MM.1S (cell line): ENCODE measurements at regions not wholly inside any gene's neighbourhood (a gene's known extent, or its start where the extent isn't known, plus 50 kb on each side); places are given as distances from the start of the nearest gene placed in this dataset.

Experiments used
- DNase-seq: peaks from one replicate; pipeline ENCODE4 v3.0.0-alpha.2; 2015
- H2AFZ ChIP-seq: fragments of 300-600 bp; sonication (generic); 2 replicates; pipeline ENCODE4 v1.6.0; 2016; ENCODE audit warnings: antibody characterized with exemption, low read length
- H3F3A ChIP-seq: fragments of 300-600 bp; sonication (generic); 2 replicates; pipeline ENCODE4 v1.6.1; 2016; ENCODE audit warnings: mild to moderate bottlenecking, antibody characterized with exemption, low read length, moderate library complexity, mixed read lengths; ENCODE audit not compliant: insufficient read depth
- H3K27ac ChIP-seq: fragments of 300-600 bp; sonication (generic); 2 replicates; pipeline ENCODE4 v1.5.1; 2016; ENCODE audit warnings: mild to moderate bottlenecking, low read length
- H3K27me3 ChIP-seq: fragments of 300-600 bp; sonication (generic); replicated peaks from 2 replicates; pipeline ENCODE4 v1.6.0; 2016; ENCODE audit warnings: low read length; ENCODE audit not compliant: insufficient read depth
- H3K36me3 ChIP-seq: fragments of 300-600 bp; sonication (generic); replicated peaks from 2 replicates; pipeline ENCODE4 v1.6.1; 2016; ENCODE audit warnings: mild to moderate bottlenecking, low read length, mixed read lengths; ENCODE audit not compliant: insufficient read depth
- H3K4me1 ChIP-seq: fragments of 300-600 bp; sonication (generic); 2 replicates; pipeline ENCODE4 v1.6.1; 2016; ENCODE audit warnings: low read length, mixed read lengths
- H3K4me2 ChIP-seq: fragments of 300-600 bp; sonication (generic); 2 replicates; pipeline ENCODE4 v1.6.0; 2016; ENCODE audit warnings: low read depth, low read length
- H3K4me3 ChIP-seq: fragments of 300-600 bp; sonication (generic); 2 replicates; pipeline ENCODE4 v1.5.1; 2016; ENCODE audit warnings: low read length, mixed read lengths
- H3K79me2 ChIP-seq: fragments of 300-600 bp; sonication (generic); 2 replicates; pipeline ENCODE4 v1.6.1; 2016; ENCODE audit warnings: mixed run types, low read length, mixed read lengths
- H3K9ac ChIP-seq: fragments of 300-600 bp; sonication (generic); 2 replicates; pipeline ENCODE4 v1.6.1; 2016; ENCODE audit warnings: low read length, mixed read lengths
- H3K9me2 ChIP-seq: fragments of 300-600 bp; sonication (generic); replicated peaks from 2 replicates; pipeline ENCODE4 v1.6.1; 2016; ENCODE audit warnings: mild to moderate bottlenecking, low read length, mixed read lengths; ENCODE audit not compliant: insufficient read depth
- H3K9me3 ChIP-seq: fragments of 300-600 bp; sonication (generic); replicated peaks from 2 replicates; pipeline ENCODE4 v1.6.1; 2016; ENCODE audit warnings: mild to moderate bottlenecking, low read length, mixed read lengths; ENCODE audit not compliant: insufficient read depth
- H4K20me1 ChIP-seq: fragments of 300-600 bp; sonication (generic); 2 replicates; pipeline ENCODE4 v1.6.1; 2016; ENCODE audit warnings: mild to moderate bottlenecking, low read length, moderate library complexity, mixed read lengths; ENCODE audit not compliant: insufficient read depth
- CTCF ChIP-seq: fragments of 300-600 bp; sonication (generic); IDR thresholded peaks from 2 replicates; pipeline ENCODE4 v1.5.1; 2016; ENCODE audit warnings: antibody characterized with exemption, low read length, mixed read lengths
- EZH2 ChIP-seq: fragments of 300-600 bp; sonication (generic); optimal IDR thresholded peaks from 2 replicates; pipeline ENCODE3; 2017; ENCODE audit warnings: low read depth, mild to moderate bottlenecking, antibody characterized with exemption, low read length, mixed read lengths
- EZH2phosphoT487 ChIP-seq: fragments of 300-600 bp; sonication (generic); IDR thresholded peaks from 2 replicates; pipeline ENCODE4 v1.6.1; 2018; ENCODE audit warnings: antibody characterized with exemption, low read length

GRCh38 chr2:12099374-12099773 is 352.9 kb downstream of the LPIN1 start:
- no peak overlapping the region for H2AFZ ChIP-seq
- no peak overlapping the region for H3K27ac ChIP-seq
- H3K4me2 ChIP-seq, result no peak overlapping the region
- no peaks in the 10 kb centered on the region for H3K9me3 ChIP-seq
- TF ChIP-seq EZH2, result no peak
- no peak for TF ChIP-seq CTCF
- TF ChIP-seq EZH2phosphoT487, result no peak
- H3K27me3 ChIP-seq, result no peaks in the 10 kb centered on the region
- no peak overlapping the region for H3K9ac ChIP-seq
- H3K9me2 ChIP-seq, result no peaks in the 10 kb centered on the region
- H3K79me2 ChIP-seq, result no peaks in the 10 kb centered on the region
- no peak overlapping the region for H3K4me3 ChIP-seq
- no peak for DNase-seq
- no peaks in the 10 kb centered on the region for H3K36me3 ChIP-seq
- H4K20me1 ChIP-seq, result no peaks in the 10 kb centered on the region
- no peaks in the 10 kb centered on the region for H3K4me1 ChIP-seq
- H3F3A ChIP-seq, result no peaks in the 10 kb centered on the region

GRCh38 chr2:12102679-12103078 is 356.2 kb downstream of the LPIN1 start:
- Histone ChIP-seq H3K9me3 (no peaks in the 10 kb centered on the region), H2AFZ (no peak overlapping the region), H3K9ac (no peak overlapping the region), H4K20me1 (no peaks in the 10 kb centered on the region), H3K4me1 (no peaks in the 10 kb centered on the region), H3K27me3 (no peaks in the 10 kb centered on the region), H3K36me3 (no peaks in the 10 kb centered on the region), H3F3A (no peaks in the 10 kb centered on the region), H3K4me2 (no peak overlapping the region), H3K4me3 (no peak overlapping the region), H3K79me2 (no peaks in the 10 kb centered on the region), H3K9me2 (no peaks in the 10 kb centered on the region), H3K27ac (no peak overlapping the region)
- no peak for DNase-seq
- TF ChIP-seq EZH2phosphoT487 (no peak), EZH2 (no peak), CTCF (no peak)

DNA sequence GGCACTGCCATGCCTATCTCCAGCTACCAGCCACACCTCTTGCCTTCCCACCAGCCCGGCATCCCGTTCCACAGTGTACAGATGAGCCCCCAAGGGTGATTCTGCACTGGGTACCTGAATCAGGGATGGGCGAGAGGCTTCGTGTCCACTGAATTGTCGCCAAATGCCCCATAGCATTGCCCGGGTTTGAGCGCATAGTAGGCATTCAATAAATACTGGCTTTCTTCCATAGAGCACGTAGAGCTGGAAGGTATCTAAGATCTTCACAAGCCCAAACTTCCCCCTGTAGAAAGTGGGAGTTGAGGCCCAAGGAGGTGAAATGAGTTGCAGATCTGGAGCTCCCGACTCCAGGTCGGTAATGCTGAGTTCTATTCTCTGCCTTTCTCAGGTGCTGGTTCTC is 358.7 kb downstream of the LPIN1 start:
- Histone ChIP-seq H3K4me2 (no peak overlapping the region), H3K4me3 (no peak overlapping the region), H3F3A (no peaks in the 10 kb centered on the region), H3K36me3 (no peaks in the 10 kb centered on the region), H3K9me2 (no peaks in the 10 kb centered on the region), H3K9me3 (no peaks in the 10 kb centered on the region), H3K9ac (no peak overlapping the region), H3K27me3 (no peaks in the 10 kb centered on the region), H2AFZ (no peak overlapping the region), H3K79me2 (no peaks in the 10 kb centered on the region), H4K20me1 (no peaks in the 10 kb centered on the region), H3K4me1 (no peaks in the 10 kb centered on the region), H3K27ac (no peak overlapping the region)
- DNase-seq, result no peak
- TF ChIP-seq CTCF (no peak), EZH2 (no peak)
